ENCODE measurements at regions not wholly inside any gene's neighbourhood (a gene's known extent, or its start where the extent isn't known, plus 50 kb on each side); places are given as distances from the start of the nearest gene placed in this dataset.

- no peak for TF ChIP-seq CTCF (IDR thresholded peaks at IDR 0.05)
- H3K27ac Mint-ChIP-seq (ENCODE audit: unreplicated experiment), result no peak overlapping the region
Measured at GRCh38 chr16:87144232-87144631, 173.0 kb downstream of the C16orf95 start.

DNA sequence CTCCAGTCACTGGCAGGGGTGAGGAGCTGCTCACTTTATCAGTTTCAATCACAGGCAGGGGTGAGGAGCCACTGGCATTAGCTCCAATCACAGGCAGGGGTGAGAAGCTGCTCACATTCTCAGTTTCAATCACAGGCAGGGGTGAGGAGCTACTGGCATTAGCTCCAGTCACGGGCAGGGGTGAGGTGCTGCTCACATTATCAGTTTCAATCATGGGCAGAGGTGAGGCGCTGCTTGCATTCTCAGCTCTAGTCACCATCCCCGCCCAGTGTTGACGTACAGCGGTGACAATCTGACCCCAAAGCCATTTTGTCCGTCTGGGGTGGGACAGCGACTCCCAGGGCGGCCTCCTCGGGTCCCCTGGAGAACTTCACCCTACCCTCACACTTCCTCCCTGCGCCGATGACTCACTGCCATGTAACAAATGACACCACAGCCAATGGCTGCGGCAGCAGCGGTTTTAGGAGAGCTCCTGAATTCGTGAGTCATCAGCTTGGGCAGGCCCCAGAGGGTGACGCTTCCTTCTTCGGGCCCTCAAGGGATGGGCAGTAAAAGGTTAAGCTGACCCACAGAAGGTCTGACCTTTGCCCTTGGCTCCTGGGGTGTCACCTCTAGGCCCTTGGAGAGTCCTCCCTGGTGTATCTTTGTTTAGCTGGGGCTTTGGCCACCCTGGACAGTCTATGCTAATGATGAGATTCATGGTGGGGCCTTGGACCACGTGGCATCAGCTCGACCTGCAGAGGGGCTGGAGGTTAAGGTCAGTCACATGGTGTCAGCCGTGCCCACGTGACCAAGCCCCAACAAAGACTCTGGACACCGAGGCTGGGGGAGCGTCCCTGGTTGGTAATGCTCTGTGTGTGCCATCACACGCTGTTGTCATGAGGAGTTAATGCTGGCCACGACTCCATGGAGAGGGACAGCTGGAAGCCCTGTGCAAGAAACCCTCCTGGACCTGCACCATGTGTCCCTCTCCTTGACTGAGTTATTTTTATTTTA, 171.7 kb downstream of the C16orf95 start:
- H3K9me3 Mint-ChIP-seq (ENCODE audit: low read depth), result peaks cover 3% of the 10 kb centered on the region
- H3K27ac Mint-ChIP-seq (ENCODE audit: unreplicated experiment), result no peak overlapping the region
- H3K36me3 Mint-ChIP-seq (ENCODE audit: low read depth), result peaks cover 2% of the 10 kb centered on the region
- H3K27me3 Mint-ChIP-seq (ENCODE audit: low read depth), result no peaks in the 10 kb centered on the region
- no peak for TF ChIP-seq CTCF (IDR thresholded peaks at IDR 0.05)
- H3K4me3 Mint-ChIP-seq (ENCODE audit: unreplicated experiment), result no peak overlapping the region
- peaks cover 59% of the 10 kb centered on the region for H3K4me1 Mint-ChIP-seq (ENCODE audit: low read depth)
- DNase-seq (ENCODE audit: low spot score), result peak; percentile 79

More at GRCh38 chr16:87144232-87144631, 173.0 kb downstream of the C16orf95 start:
- H3K36me3 Mint-ChIP-seq (ENCODE audit: low read depth), result peaks cover 2% of the 10 kb centered on the region
- peaks cover 53% of the 10 kb centered on the region for H3K4me1 Mint-ChIP-seq (ENCODE audit: low read depth)
- no peak overlapping the region for H3K4me3 Mint-ChIP-seq (ENCODE audit: unreplicated experiment)
- H3K27me3 Mint-ChIP-seq (ENCODE audit: low read depth), result no peaks in the 10 kb centered on the region
- H3K9me3 Mint-ChIP-seq (ENCODE audit: low read depth), result peaks cover 3% of the 10 kb centered on the region
- peak; percentile 18 for DNase-seq (ENCODE audit: low spot score)

GRCh38 chr16:87146676-87147075, 170.5 kb downstream of the C16orf95 start:
- no peaks in the 10 kb centered on the region for H3K27me3 Mint-ChIP-seq (ENCODE audit: low read depth)
- H3K27ac Mint-ChIP-seq (ENCODE audit: unreplicated experiment), result no peak overlapping the region
- DNase-seq (ENCODE audit: low spot score), result peak; percentile 49
- peaks cover 60% of the 10 kb centered on the region for H3K4me1 Mint-ChIP-seq (ENCODE audit: low read depth)
- H3K4me3 Mint-ChIP-seq (ENCODE audit: unreplicated experiment), result no peak overlapping the region
- H3K9me3 Mint-ChIP-seq (ENCODE audit: low read depth), result peaks cover 3% of the 10 kb centered on the region
- no peak for TF ChIP-seq CTCF (IDR thresholded peaks at IDR 0.05)
- no peaks in the 10 kb centered on the region for H3K36me3 Mint-ChIP-seq (ENCODE audit: low read depth)

DNA sequence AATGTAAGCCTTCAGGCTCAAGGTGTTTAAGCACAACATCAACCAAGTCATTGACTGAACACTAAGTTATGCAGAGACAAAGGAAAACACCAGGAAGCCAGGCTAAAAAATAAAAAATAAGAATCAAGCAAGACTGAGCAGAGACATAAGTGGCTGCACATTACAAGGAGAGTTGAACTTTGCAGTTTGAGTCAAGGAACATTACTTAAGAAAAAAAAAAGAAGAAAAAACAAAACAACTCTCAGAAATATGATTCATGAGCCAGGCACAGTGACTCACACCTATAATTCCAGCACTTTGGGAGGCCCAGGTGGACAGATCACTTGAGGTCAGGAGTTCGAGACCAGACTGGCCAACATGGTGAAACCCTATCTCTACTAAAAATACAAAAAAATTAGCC, 168.1 kb downstream of the C16orf95 start:
- peak; percentile 1 for DNase-seq (ENCODE audit: low spot score)
- H3K4me1 Mint-ChIP-seq (ENCODE audit: low read depth), result peaks cover 44% of the 10 kb centered on the region
- no peaks in the 10 kb centered on the region for H3K36me3 Mint-ChIP-seq (ENCODE audit: low read depth)
- peaks cover 3% of the 10 kb centered on the region for H3K9me3 Mint-ChIP-seq (ENCODE audit: low read depth)
- H3K27me3 Mint-ChIP-seq (ENCODE audit: low read depth), result no peaks in the 10 kb centered on the region
- H3K27ac Mint-ChIP-seq (ENCODE audit: unreplicated experiment), result peak overlapping the region; percentile 23
- no peak overlapping the region for H3K4me3 Mint-ChIP-seq (ENCODE audit: unreplicated experiment)
- TF ChIP-seq CTCF (IDR thresholded peaks at IDR 0.05), result no peak

DNA sequence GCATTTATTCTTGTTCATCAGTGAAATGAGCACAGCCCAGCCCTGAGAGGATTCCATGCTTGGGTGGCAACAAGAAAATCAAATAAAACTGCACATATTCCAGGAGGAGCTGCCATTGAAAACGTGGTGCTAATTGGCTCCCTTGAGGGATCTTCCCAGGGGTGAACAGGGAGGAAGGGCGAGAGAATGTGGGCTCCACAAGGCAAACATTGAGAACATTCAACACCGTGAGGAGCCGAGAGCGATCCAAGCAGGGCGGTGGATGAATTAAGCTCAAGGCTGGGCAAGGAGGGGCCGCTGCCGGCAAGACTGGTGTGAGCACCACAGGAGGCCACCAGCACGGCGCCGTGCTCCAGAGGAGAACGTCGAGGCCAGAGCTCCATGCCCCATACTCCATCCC, 166.9 kb downstream of the C16orf95 start:
- Mint-ChIP-seq H3K4me3 (ENCODE audit: unreplicated experiment) (no peak overlapping the region), H3K27ac (ENCODE audit: unreplicated experiment) (peak overlapping the region; percentile 50), H3K27me3 (ENCODE audit: low read depth) (no peaks in the 10 kb centered on the region), H3K9me3 (ENCODE audit: low read depth) (peaks cover 3% of the 10 kb centered on the region), H3K36me3 (ENCODE audit: low read depth) (peaks cover 2% of the 10 kb centered on the region), H3K4me1 (ENCODE audit: low read depth) (peaks cover 32% of the 10 kb centered on the region)
- TF ChIP-seq CTCF (IDR thresholded peaks at IDR 0.05), result no peak
- DNase-seq (ENCODE audit: low spot score), result peak; percentile 85
